PC-9 (cell line): ENCODE measurements at regions not wholly inside any gene's neighbourhood (a gene's known extent, or its start where the extent isn't known, plus 50 kb on each side); places are given as distances from the start of the nearest gene placed in this dataset.

Source experiments
- BruUV-seq: library from RNA; stranded (reverse); fragments of 400-500 nt; replicated peaks from 2 replicates; lab custom pipeline; 2021; lab: Mats Ljungman, UMichigan
- CTCF ChIA-PET: fragments of 300-600 bp; sonication (Branson Sonifier 250); formaldehyde crosslinking; loops from one replicate; lab custom pipeline; 2022; ENCODE audit warnings: antibody characterized with exemption; lab: Charles Lee
- POLR2A ChIA-PET: fragments of 300-600 bp; sonication (Branson Sonifier 250); formaldehyde crosslinking; loops from one replicate; lab custom pipeline; 2022; ENCODE audit warnings: antibody characterized with exemption; ENCODE audit not compliant: unreplicated experiment; lab: Charles Lee
- DNase-seq, 2 experiments: peaks; one replicate each; pipeline versions ENCODE4 v3.0.0 to v3.0.0-alpha.2; 2015 to 2022; ENCODE audit warnings: mixed read lengths in 1 of 2
- H2AFZ ChIP-seq: fragments of 200-600 bp; sonication (generic); 2 replicates; pipeline ENCODE4 v1.8.1; 2017; ENCODE audit warnings: antibody characterized with exemption
- H3F3A ChIP-seq: fragments of 200-600 bp; sonication (generic); 2 replicates; pipeline ENCODE4 v1.8.1; 2017; ENCODE audit warnings: antibody characterized with exemption, mild to moderate bottlenecking, low read depth; ENCODE audit not compliant: insufficient read depth
- H3K27ac ChIP-seq: fragments of 200-600 bp; sonication (generic); 2 replicates; pipeline ENCODE4 v1.6.1; 2016; ENCODE audit warnings: mixed run types
- H3K27me3 ChIP-seq: fragments of 200-600 bp; sonication (generic); 2 replicates; pipeline ENCODE4 v1.6.1; 2016; ENCODE audit warnings: low read depth, mixed run types; ENCODE audit not compliant: insufficient read depth
- H3K36me3 ChIP-seq: fragments of 200-600 bp; sonication (generic); 2 replicates; pipeline ENCODE4 v1.6.1; 2016; ENCODE audit warnings: low read depth, mixed run types
- H3K4me1 ChIP-seq: fragments of 200-600 bp; sonication (generic); replicated peaks from 2 replicates; pipeline ENCODE4 v1.6.1; 2016; ENCODE audit warnings: mixed run types; ENCODE audit not compliant: insufficient read depth
- H3K4me2 ChIP-seq: fragments of 200-600 bp; sonication (generic); 2 replicates; pipeline ENCODE4 v1.6.1; 2017; ENCODE audit warnings: mixed run types
- H3K4me3 ChIP-seq: fragments of 200-600 bp; sonication (generic); 2 replicates; pipeline ENCODE4 v1.6.1; 2016; ENCODE audit warnings: mixed run types
- H3K79me2 ChIP-seq: fragments of 200-600 bp; sonication (generic); 2 replicates; pipeline ENCODE4 v1.6.1; 2017; ENCODE audit warnings: low read depth, mixed run types
- H3K9me2 ChIP-seq: fragments of 200-600 bp; sonication (generic); 2 replicates; pipeline ENCODE4 v1.8.1; 2017; ENCODE audit warnings: mild to moderate bottlenecking; ENCODE audit not compliant: insufficient read depth
- H3K9me3 ChIP-seq: fragments of 200-600 bp; sonication (generic); 2 replicates; pipeline ENCODE4 v1.8.1; 2016; ENCODE audit warnings: low read depth; ENCODE audit not compliant: insufficient read depth
- H4K20me1 ChIP-seq: fragments of 200-600 bp; sonication (generic); 2 replicates; pipeline ENCODE4 v1.8.1; 2017; ENCODE audit not compliant: insufficient read depth
- CTCF ChIP-seq: fragments of 200-600 bp; sonication (generic); conservative IDR thresholded peaks from 2 replicates; pipeline ENCODE4 v1.6.1; 2017; ENCODE audit warnings: mixed run types, antibody characterized with exemption, mild to moderate bottlenecking, moderate library complexity
- EZH2 ChIP-seq: fragments of 200-600 bp; sonication (generic); IDR thresholded peaks from 2 replicates; pipeline ENCODE4 v1.8.0; 2017; ENCODE audit warnings: antibody characterized with exemption, low read depth
- intact Hi-C: fragments of 100-400 bp; cut with micrococcal nuclease; formaldehyde crosslinking; loops from one replicate; pipeline ENCODE4 v1.10.0; 2022; ENCODE audit not compliant: unreplicated experiment

- no peaks in the 10 kb centered on the region for H3K27me3 ChIP-seq
- POLR2A ChIA-PET = no interaction called here
- no peaks in the 10 kb centered on the region for H3F3A ChIP-seq
- no peaks in the 10 kb centered on the region for H3K36me3 ChIP-seq
- no peak overlapping the region for H3K4me3 ChIP-seq
- CTCF ChIA-PET = interaction anchor here (0.6 kb wide), 1 partner anchor 1764 kb away, joined by 3 read pairs; no protein-coding TSS in a partner anchor
- H3K4me2 ChIP-seq = no peak overlapping the region
- no peaks in the 10 kb centered on the region for H3K9me3 ChIP-seq
- H3K9me2 ChIP-seq = no peaks in the 10 kb centered on the region
- H4K20me1 ChIP-seq = no peaks in the 10 kb centered on the region
- H2AFZ ChIP-seq = no peak overlapping the region
- DNase-seq = no peak
- no peaks in the 10 kb centered on the region for H3K79me2 ChIP-seq
- no peaks in the 10 kb centered on the region for H3K4me1 ChIP-seq
- TF ChIP-seq EZH2 = no peak
- TF ChIP-seq CTCF = no peak
- no peak overlapping the region for H3K27ac ChIP-seq
- BruUV-seq = no TSS peak
- intact Hi-C loops = no loop called here
Observed at GRCh38 chr5:89064736-89065135, 181.8 kb upstream of the MEF2C start.

- DNase-seq = no peak
- Histone ChIP-seq H3K9me3 (no peaks in the 10 kb centered on the region), H3K27me3 (no peaks in the 10 kb centered on the region), H4K20me1 (no peaks in the 10 kb centered on the region), H3K4me1 (no peaks in the 10 kb centered on the region), H2AFZ (no peak overlapping the region), H3K36me3 (no peaks in the 10 kb centered on the region), H3K27ac (no peak overlapping the region), H3K4me3 (no peak overlapping the region), H3F3A (no peaks in the 10 kb centered on the region), H3K79me2 (no peaks in the 10 kb centered on the region), H3K4me2 (no peak overlapping the region), H3K9me2 (no peaks in the 10 kb centered on the region)
- POLR2A ChIA-PET = no interaction called here
- BruUV-seq = no TSS peak
- intact Hi-C loops = no loop called here
- CTCF ChIA-PET = interaction anchor here (0.6 kb wide), 1 partner anchor 1764 kb away, joined by 3 read pairs; no protein-coding TSS in a partner anchor
- no peak for TF ChIP-seq CTCF
- TF ChIP-seq EZH2 = no peak
Observed at GRCh38 chr5:89064054-89064453, 181.1 kb upstream of the MEF2C start.

GRCh38 chr5:89060768-89061167, 177.8 kb upstream of the MEF2C start:
- ChIA-PET POLR2A (no interaction called here), CTCF (no interaction called here)
- H3K4me2 ChIP-seq = no peak overlapping the region
- H3K9me3 ChIP-seq = no peaks in the 10 kb centered on the region
- no peak overlapping the region for H3K4me3 ChIP-seq
- H3K79me2 ChIP-seq = no peaks in the 10 kb centered on the region
- no peaks in the 10 kb centered on the region for H3K4me1 ChIP-seq
- no peaks in the 10 kb centered on the region for H3F3A ChIP-seq
- DNase-seq = no peak
- H3K27me3 ChIP-seq = no peaks in the 10 kb centered on the region
- H3K9me2 ChIP-seq = no peaks in the 10 kb centered on the region
- no peaks in the 10 kb centered on the region for H4K20me1 ChIP-seq
- H3K36me3 ChIP-seq = no peaks in the 10 kb centered on the region
- no peak for TF ChIP-seq CTCF
- TF ChIP-seq EZH2 = no peak
- no peak overlapping the region for H3K27ac ChIP-seq
- H2AFZ ChIP-seq = no peak overlapping the region
- no TSS peak for BruUV-seq
- intact Hi-C loops = no loop called here
